ENCODE measurements at regions not wholly inside any gene's neighbourhood (a gene's known extent, or its start where the extent isn't known, plus 50 kb on each side); places are given as distances from the start of the nearest gene placed in this dataset.

DNA sequence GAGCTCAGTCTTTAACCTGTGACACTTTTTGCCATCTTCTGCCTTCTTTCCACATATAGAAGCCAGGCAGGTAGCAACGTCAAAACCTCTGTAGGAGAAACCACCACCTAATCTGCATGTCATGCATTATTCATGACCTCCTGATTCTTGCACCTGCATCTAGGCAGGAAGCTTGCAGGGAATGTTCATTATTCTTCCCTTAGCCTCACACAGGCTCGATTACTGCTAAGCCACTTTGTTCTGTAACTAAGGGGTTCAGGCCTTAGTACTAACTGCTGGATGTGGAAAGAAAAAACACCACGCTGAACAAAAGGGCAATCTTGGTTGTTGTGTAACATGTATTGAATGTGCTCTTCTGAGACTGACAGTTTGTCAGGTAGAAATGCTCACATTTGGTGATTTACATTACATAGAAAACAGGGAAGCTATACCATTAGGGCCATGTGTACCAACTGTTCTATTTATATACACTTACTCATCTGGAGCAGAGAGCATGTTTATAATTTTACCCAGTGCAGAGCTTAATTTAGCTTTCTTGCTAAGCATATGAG is 366.9 kb downstream of the KLF12 start:
- H3K4me1 ChIP-seq (ENCODE audit: control insufficient read depth, insufficient read depth, low read length), result peaks cover 24% of the 10 kb centered on the region
- peak; percentile 17 to 58 for DNase-seq
- no peaks in the 10 kb centered on the region for H3K9me3 ChIP-seq (ENCODE audit: control insufficient read depth, low read depth, low read length)
- H3K4me3 ChIP-seq (ENCODE audit: low read length), result no peak overlapping the region
- 60% methylated on average over 1 of the region's 3 CpGs for WGBS (ENCODE audit: insufficient coverage, low lambda C conversion rate)
- peak overlapping the region; percentile 43 for H3K27ac ChIP-seq (ENCODE audit: low read length)
- no peaks in the 10 kb centered on the region for H3K27me3 ChIP-seq (ENCODE audit: control insufficient read depth, insufficient read depth, low read length)
- no peaks in the 10 kb centered on the region for H3K36me3 ChIP-seq (ENCODE audit: control insufficient read depth, insufficient read depth, low read length)

DNA sequence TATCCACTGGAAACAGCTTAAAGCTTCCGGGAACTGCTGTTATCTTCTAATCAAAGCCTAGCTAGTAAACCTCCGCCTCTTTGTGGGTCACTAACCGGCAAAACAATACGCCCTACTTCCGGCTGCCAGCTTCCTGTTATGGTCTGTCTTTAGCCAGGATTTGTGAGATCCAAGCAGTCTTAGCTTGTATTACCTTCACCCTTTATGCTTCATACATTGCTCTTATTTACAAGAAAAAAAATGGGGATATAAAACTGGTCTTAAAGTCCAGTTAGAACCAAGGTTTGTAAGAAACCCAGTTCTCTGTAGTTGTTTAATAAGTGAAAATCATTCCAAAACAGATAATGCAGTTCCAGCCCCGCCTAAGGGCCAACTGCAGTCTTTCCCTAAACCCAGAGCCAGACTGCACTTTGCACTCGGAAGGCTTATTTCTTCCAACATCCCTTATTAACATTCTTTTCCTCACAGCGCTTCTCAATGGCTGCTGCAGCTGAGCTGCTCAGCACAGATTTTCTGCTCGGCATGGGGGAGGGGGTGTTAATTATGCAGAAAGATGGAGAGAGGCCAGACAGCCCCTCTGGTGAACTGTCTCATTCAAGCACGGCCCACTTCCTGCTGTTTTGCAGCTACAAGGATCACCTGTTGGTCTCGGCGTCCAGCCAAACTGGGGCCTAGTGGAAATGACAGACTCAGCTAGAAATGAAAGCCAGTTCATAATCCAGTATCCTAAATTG is 368.4 kb downstream of the KLF12 start:
- peaks cover 24% of the 10 kb centered on the region for H3K4me1 ChIP-seq (ENCODE audit: control insufficient read depth, insufficient read depth, low read length)
- H3K36me3 ChIP-seq (ENCODE audit: control insufficient read depth, insufficient read depth, low read length), result no peaks in the 10 kb centered on the region
- DNase-seq, result peak; percentile 79 to 90
- no peak overlapping the region for H3K4me3 ChIP-seq (ENCODE audit: low read length)
- H3K9me3 ChIP-seq (ENCODE audit: control insufficient read depth, low read depth, low read length), result no peaks in the 10 kb centered on the region
- no peaks in the 10 kb centered on the region for H3K27me3 ChIP-seq (ENCODE audit: control insufficient read depth, insufficient read depth, low read length)
- WGBS (ENCODE audit: insufficient coverage, low lambda C conversion rate), result 7% methylated on average over 3 of the region's 12 CpGs
- H3K27ac ChIP-seq (ENCODE audit: low read length), result peak overlapping the region; percentile 43

- no peak for DNase-seq
- Histone ChIP-seq H3K27ac (ENCODE audit: low read length) (no peak overlapping the region), H3K4me3 (ENCODE audit: low read length) (no peak overlapping the region), H3K9me3 (ENCODE audit: control insufficient read depth, low read depth, low read length) (no peaks in the 10 kb centered on the region), H3K27me3 (ENCODE audit: control insufficient read depth, insufficient read depth, low read length) (no peaks in the 10 kb centered on the region), H3K36me3 (ENCODE audit: control insufficient read depth, insufficient read depth, low read length) (no peaks in the 10 kb centered on the region), H3K4me1 (ENCODE audit: control insufficient read depth, insufficient read depth, low read length) (no peaks in the 10 kb centered on the region)
- 100% methylated on average over 1 of the region's 5 CpGs for WGBS (ENCODE audit: insufficient coverage, low lambda C conversion rate)
Measured at GRCh38 chr13:73759434-73759833, 374.8 kb downstream of the KLF12 start.

- no peak for DNase-seq
- Histone ChIP-seq H3K27me3 (ENCODE audit: control insufficient read depth, insufficient read depth, low read length) (no peaks in the 10 kb centered on the region), H3K4me1 (ENCODE audit: control insufficient read depth, insufficient read depth, low read length) (no peaks in the 10 kb centered on the region), H3K27ac (ENCODE audit: low read length) (no peak overlapping the region), H3K9me3 (ENCODE audit: control insufficient read depth, low read depth, low read length) (no peaks in the 10 kb centered on the region), H3K36me3 (ENCODE audit: control insufficient read depth, insufficient read depth, low read length) (no peaks in the 10 kb centered on the region), H3K4me3 (ENCODE audit: low read length) (no peak overlapping the region)
- WGBS (ENCODE audit: insufficient coverage, low lambda C conversion rate), result 88% methylated on average over 1 of the region's 2 CpGs
Measured at GRCh38 chr13:73757481-73758233, 376.5 kb downstream of the KLF12 start.

DNA sequence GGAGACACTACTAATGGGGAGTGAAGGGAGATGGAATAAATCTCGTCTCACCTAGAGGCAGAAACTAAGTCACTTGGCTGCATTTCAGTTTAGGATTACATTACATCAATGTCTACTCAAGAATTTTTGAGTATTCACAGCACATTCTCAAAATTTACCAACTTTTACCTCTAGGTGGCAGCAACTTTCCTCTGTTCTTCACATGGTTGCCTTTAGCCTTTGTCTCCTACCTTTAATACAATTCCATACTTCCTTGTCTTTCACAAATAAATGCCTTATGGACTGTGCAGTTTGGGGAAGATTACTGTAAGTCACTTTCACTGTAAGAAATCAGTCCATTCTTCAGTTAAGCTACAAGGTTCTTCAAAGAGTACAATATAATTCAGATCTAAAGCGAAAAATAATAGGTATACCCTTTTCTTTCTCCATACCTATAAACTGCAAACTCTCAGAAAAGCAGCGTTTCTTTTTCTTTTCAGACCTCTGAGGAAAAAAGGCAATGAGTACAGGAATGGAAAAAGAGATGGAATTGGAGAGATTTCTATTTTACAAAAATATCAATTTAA is 379.4 kb downstream of the KLF12 start:
- 93% methylated on average over 2 of the region's 3 CpGs for WGBS (ENCODE audit: insufficient coverage, low lambda C conversion rate)
- no peaks in the 10 kb centered on the region for H3K36me3 ChIP-seq (ENCODE audit: control insufficient read depth, insufficient read depth, low read length)
- H3K27me3 ChIP-seq (ENCODE audit: control insufficient read depth, insufficient read depth, low read length), result no peaks in the 10 kb centered on the region
- H3K27ac ChIP-seq (ENCODE audit: low read length), result no peak overlapping the region
- no peak overlapping the region for H3K4me3 ChIP-seq (ENCODE audit: low read length)
- H3K4me1 ChIP-seq (ENCODE audit: control insufficient read depth, insufficient read depth, low read length), result no peaks in the 10 kb centered on the region
- no peaks in the 10 kb centered on the region for H3K9me3 ChIP-seq (ENCODE audit: control insufficient read depth, low read depth, low read length)
- DNase-seq, result peak; percentile 46 to 68

DNA sequence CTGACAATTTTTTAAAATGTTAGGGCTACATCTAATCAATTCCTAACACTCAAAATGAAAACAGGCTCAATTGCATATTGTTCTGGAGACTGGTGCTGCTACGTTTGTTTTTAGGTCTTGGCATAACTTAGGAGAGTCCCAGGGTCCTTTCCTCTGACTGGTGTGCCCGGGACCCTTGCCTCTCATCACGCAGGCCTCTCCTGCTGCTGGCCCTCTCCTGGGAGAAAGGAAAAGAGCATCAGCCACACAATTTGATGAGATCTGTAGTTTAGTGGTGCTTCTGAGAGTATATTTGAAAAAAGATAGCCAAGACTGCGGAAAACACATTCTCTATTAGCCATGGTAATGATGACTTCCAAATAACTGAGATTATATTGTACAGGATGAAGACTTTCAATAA is 380.0 kb downstream of the KLF12 start:
- WGBS (ENCODE audit: insufficient coverage, low lambda C conversion rate), result no CpG with 5 or more reads among the region's 4 CpGs
- Histone ChIP-seq H3K36me3 (ENCODE audit: control insufficient read depth, insufficient read depth, low read length) (no peaks in the 10 kb centered on the region), H3K27ac (ENCODE audit: low read length) (no peak overlapping the region), H3K4me3 (ENCODE audit: low read length) (no peak overlapping the region), H3K27me3 (ENCODE audit: control insufficient read depth, insufficient read depth, low read length) (no peaks in the 10 kb centered on the region), H3K9me3 (ENCODE audit: control insufficient read depth, low read depth, low read length) (no peaks in the 10 kb centered on the region), H3K4me1 (ENCODE audit: control insufficient read depth, insufficient read depth, low read length) (no peaks in the 10 kb centered on the region)
- no peak for DNase-seq

DNA sequence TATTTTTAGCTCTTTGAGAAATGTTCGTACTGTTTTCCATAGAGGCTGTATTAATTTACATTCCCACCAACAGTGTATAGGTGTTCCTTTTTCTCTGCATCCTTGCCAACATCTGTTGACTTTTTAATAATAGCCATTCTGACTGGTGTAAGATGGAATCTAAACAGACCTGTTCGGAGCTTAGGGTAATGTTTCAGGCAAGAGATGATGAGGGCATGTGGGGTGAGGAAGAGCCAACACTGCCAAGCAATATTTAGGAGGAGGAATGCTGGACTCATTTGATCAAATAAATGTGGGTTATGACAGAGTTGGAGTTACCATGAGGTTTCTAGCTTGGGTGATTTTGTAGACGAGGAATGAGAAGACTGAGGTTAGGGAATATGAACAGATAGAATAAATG is 382.9 kb downstream of the KLF12 start:
- Histone ChIP-seq H3K27me3 (ENCODE audit: control insufficient read depth, insufficient read depth, low read length) (no peaks in the 10 kb centered on the region), H3K36me3 (ENCODE audit: control insufficient read depth, insufficient read depth, low read length) (no peaks in the 10 kb centered on the region), H3K4me3 (ENCODE audit: low read length) (no peak overlapping the region), H3K4me1 (ENCODE audit: control insufficient read depth, insufficient read depth, low read length) (no peaks in the 10 kb centered on the region), H3K9me3 (ENCODE audit: control insufficient read depth, low read depth, low read length) (no peaks in the 10 kb centered on the region), H3K27ac (ENCODE audit: low read length) (no peak overlapping the region)
- 86% methylated on average over 1 of the region's 3 CpGs for WGBS (ENCODE audit: insufficient coverage, low lambda C conversion rate)
- no peak for DNase-seq

GRCh38 chr13:73748404-73748803 is 385.8 kb downstream of the KLF12 start:
- Histone ChIP-seq H3K27ac (ENCODE audit: low read length) (no peak overlapping the region), H3K27me3 (ENCODE audit: control insufficient read depth, insufficient read depth, low read length) (no peaks in the 10 kb centered on the region), H3K4me3 (ENCODE audit: low read length) (no peak overlapping the region), H3K36me3 (ENCODE audit: control insufficient read depth, insufficient read depth, low read length) (no peaks in the 10 kb centered on the region), H3K9me3 (ENCODE audit: control insufficient read depth, low read depth, low read length) (no peaks in the 10 kb centered on the region), H3K4me1 (ENCODE audit: control insufficient read depth, insufficient read depth, low read length) (no peaks in the 10 kb centered on the region)
- no peak for DNase-seq
- no CpG with 5 or more reads among the region's 1 CpG for WGBS (ENCODE audit: insufficient coverage, low lambda C conversion rate)

DNA sequence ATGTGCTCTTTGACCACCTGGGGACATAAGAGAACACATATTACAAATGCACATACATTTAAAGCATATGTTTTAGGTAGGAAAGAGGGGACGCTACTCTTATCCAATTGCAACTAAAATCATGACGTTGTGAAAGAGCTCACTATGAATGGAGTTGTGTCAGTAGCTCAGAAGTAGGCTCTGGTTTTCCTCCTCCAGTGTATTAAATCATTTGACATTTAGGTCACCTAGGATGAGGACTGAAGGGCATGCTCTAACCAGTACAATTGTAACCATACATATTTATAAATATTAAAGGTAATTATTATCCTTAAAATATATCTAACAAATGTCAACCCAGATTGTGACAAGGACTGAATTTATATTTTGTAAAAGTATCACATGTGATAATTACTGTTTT is 389.0 kb downstream of the KLF12 start:
- no CpG with 5 or more reads among the region's 2 CpGs for WGBS (ENCODE audit: insufficient coverage, low lambda C conversion rate)
- H3K4me3 ChIP-seq (ENCODE audit: low read length), result no peak overlapping the region
- H3K4me1 ChIP-seq (ENCODE audit: control insufficient read depth, insufficient read depth, low read length), result no peaks in the 10 kb centered on the region
- no peaks in the 10 kb centered on the region for H3K9me3 ChIP-seq (ENCODE audit: control insufficient read depth, low read depth, low read length)
- H3K27me3 ChIP-seq (ENCODE audit: control insufficient read depth, insufficient read depth, low read length), result no peaks in the 10 kb centered on the region
- no peak overlapping the region for H3K27ac ChIP-seq (ENCODE audit: low read length)
- no peak for DNase-seq
- no peaks in the 10 kb centered on the region for H3K36me3 ChIP-seq (ENCODE audit: control insufficient read depth, insufficient read depth, low read length)

DNA sequence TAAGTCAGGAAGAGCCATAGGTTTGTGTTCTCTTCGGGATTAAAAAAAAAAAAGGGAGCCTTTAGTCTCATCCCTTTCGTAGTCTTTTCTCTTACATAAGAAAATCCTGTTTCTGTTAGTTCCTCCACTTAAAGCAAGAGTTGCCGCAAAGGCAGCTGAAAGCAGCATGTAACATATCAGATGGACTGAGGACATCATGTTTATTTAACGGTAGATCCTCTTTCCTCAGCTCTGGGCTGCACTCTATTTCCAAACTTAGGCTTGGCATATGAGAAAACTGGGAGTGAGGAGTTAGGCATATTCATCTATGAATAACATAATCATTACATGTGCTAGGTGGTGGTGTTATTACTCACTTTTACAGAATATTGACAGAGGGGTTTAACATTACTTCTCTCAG is 391.2 kb downstream of the KLF12 start:
- DNase-seq, result no peak
- Histone ChIP-seq H3K4me3 (ENCODE audit: low read length) (no peak overlapping the region), H3K27me3 (ENCODE audit: control insufficient read depth, insufficient read depth, low read length) (no peaks in the 10 kb centered on the region), H3K36me3 (ENCODE audit: control insufficient read depth, insufficient read depth, low read length) (no peaks in the 10 kb centered on the region), H3K4me1 (ENCODE audit: control insufficient read depth, insufficient read depth, low read length) (no peaks in the 10 kb centered on the region), H3K27ac (ENCODE audit: low read length) (no peak overlapping the region), H3K9me3 (ENCODE audit: control insufficient read depth, low read depth, low read length) (no peaks in the 10 kb centered on the region)
- 83% methylated on average over 1 of the region's 4 CpGs for WGBS (ENCODE audit: insufficient coverage, low lambda C conversion rate)
